HL-60 (cell line): ENCODE measurements at regions not wholly inside any gene's neighbourhood (a gene's known extent, or its start where the extent isn't known, plus 50 kb on each side); places are given as distances from the start of the nearest gene placed in this dataset.
"Not testable (repeated sequence)": the region's sequence is repeated elsewhere in the genome, so short reads cannot be mapped to it uniquely, and the experiment has no call there.

Experiments
- DNase-seq, 2 experiments: peaks; one replicate each; pipeline ENCODE4 v3.0.0-alpha.2; 2010 to 2020; ENCODE audit warnings: low read depth in 1 of 2, low spot score in 1 of 2
- H3K27ac ChIP-seq: fragments of 250-450 bp; sonication (Bioruptor Pico); replicated peaks from 2 replicates; pipeline ENCODE4 v1.5.1; 2020; ENCODE audit warnings: mild to moderate bottlenecking, moderate library complexity
- H3K27me3 ChIP-seq: fragments of 250-450 bp; sonication (Bioruptor Pico); 2 replicates; pipeline ENCODE4 v1.5.1; 2021; ENCODE audit warnings: mild to moderate bottlenecking, moderate library complexity; ENCODE audit not compliant: insufficient read depth, poor library complexity, severe bottlenecking
- H3K4me3 ChIP-seq: replicated peaks from 2 replicates; pipeline ENCODE4 v1.5.1; 2011; ENCODE audit warnings: mild to moderate bottlenecking, control low read depth, low read length; ENCODE audit not compliant: insufficient read depth
- CTCF ChIP-seq: IDR thresholded peaks from one replicate; pipeline ENCODE4 v1.5.1; 2011; ENCODE audit warnings: low read length, control low read depth, inconsistent platforms; ENCODE audit not compliant: insufficient read depth
- GABPA ChIP-seq: IDR thresholded peaks from 2 replicates; pipeline ENCODE4 v1.6.1; 2012; ENCODE audit warnings: low read depth
- POLR2AphosphoS5 ChIP-seq: IDR thresholded peaks from 2 replicates; pipeline ENCODE4 v1.6.1; 2012; ENCODE audit warnings: low read depth
- SPI1 ChIP-seq: IDR thresholded peaks from 2 replicates; pipeline ENCODE4 v1.6.1; 2012; ENCODE audit warnings: low read depth, mild to moderate bottlenecking, borderline replicate concordance
- TF ChIP-seq, protein P1 (sequence below): IDR thresholded peaks from 2 replicates; pipeline ENCODE4 v1.6.1; 2012; ENCODE audit warnings: low read depth; ENCODE audit not compliant: insufficient replicate concordance

DNA sequence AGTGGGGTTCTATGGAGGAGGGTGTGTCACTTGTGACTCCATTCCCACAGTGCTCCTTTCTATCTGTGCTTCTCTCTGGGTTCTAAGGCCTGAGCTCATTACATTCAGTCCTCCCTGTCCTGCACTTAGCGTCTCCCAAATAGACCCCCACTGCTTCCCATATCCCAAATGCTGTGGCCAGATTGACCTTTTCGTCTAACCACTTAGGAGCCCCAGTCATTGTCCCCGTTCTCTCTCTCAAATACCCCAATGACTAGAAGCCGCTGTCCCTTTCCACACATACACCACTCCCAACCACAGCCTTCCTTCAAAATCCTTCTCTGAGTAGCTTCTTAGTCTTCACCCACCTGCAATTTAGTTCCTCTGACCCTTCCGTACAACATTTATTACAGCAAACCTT is 146.5 kb downstream of the TRIM43 start:
- TF ChIP-seq, protein P1, sequence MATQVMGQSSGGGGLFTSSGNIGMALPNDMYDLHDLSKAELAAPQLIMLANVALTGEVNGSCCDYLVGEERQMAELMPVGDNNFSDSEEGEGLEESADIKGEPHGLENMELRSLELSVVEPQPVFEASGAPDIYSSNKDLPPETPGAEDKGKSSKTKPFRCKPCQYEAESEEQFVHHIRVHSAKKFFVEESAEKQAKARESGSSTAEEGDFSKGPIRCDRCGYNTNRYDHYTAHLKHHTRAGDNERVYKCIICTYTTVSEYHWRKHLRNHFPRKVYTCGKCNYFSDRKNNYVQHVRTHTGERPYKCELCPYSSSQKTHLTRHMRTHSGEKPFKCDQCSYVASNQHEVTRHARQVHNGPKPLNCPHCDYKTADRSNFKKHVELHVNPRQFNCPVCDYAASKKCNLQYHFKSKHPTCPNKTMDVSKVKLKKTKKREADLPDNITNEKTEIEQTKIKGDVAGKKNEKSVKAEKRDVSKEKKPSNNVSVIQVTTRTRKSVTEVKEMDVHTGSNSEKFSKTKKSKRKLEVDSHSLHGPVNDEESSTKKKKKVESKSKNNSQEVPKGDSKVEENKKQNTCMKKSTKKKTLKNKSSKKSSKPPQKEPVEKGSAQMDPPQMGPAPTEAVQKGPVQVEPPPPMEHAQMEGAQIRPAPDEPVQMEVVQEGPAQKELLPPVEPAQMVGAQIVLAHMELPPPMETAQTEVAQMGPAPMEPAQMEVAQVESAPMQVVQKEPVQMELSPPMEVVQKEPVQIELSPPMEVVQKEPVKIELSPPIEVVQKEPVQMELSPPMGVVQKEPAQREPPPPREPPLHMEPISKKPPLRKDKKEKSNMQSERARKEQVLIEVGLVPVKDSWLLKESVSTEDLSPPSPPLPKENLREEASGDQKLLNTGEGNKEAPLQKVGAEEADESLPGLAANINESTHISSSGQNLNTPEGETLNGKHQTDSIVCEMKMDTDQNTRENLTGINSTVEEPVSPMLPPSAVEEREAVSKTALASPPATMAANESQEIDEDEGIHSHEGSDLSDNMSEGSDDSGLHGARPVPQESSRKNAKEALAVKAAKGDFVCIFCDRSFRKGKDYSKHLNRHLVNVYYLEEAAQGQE, result no peak
- TF ChIP-seq GABPA (no peak), SPI1 (no peak), POLR2AphosphoS5 (no peak), CTCF (no peak)

DNA sequence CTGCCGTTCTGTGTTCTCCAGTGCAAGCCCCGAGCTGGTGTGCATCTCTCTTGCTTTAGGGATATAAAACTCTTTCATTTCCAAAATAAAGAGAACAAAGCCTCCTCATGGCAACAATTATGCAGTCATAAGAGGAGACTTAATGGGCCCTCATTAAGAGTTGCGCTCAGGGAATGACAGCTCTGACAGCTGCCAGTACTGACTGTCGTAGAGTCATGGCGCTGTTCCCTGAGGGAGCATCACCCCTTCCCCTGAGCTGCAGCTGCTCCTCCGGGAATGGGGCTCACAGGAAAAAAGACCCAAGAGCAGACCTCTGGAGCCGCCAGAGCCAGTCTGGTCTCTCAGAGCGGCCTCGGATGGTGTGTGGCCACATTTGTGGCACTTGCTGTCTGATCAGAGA is 160.3 kb downstream of the TRIM43 start:
- not testable (repeated sequence) for H3K4me3 ChIP-seq, H3K27ac ChIP-seq, DNase-seq, H3K27me3 ChIP-seq

More for the DNA sequence above, 146.5 kb downstream of the TRIM43 start:
- no peak for DNase-seq
- H3K27ac ChIP-seq, result no peak overlapping the region
- no peaks in the 10 kb centered on the region for H3K27me3 ChIP-seq
- no peak overlapping the region for H3K4me3 ChIP-seq

- H3K27me3 ChIP-seq, DNase-seq, H3K27ac ChIP-seq, H3K4me3 ChIP-seq: not testable (repeated sequence)
These were observed 162.0 kb downstream of the TRIM43 start for GRCh38 chr2:95753812-95754211.

DNA sequence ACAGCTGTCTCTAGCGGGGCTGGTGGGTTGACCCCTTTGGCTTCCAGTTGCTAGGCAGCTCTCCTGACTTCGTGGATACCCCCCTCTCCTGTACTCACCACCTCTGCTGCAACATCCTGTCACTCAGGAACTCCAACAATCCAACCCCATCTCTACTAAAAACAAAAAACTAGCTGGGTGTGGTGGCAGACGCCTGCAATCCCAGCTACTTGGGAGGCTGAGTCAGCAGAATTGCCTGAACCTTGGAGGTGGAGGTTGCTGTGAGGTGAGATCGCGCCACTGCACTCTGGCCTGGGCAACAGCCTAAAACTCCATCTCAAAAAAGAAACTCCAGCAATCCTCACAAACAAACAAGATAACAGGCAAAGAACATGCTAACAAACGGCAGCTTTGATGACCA is 162.4 kb downstream of the TRIM43 start:
- H3K4me3 ChIP-seq, H3K27ac ChIP-seq, DNase-seq, H3K27me3 ChIP-seq: not testable (repeated sequence)

- not testable (repeated sequence) for H3K27me3 ChIP-seq, H3K27ac ChIP-seq, H3K4me3 ChIP-seq, DNase-seq
These were observed 163.2 kb downstream of the TRIM43 start for GRCh38 chr2:95754819-95755563.

GRCh38 chr2:95755956-95756669 is 164.3 kb downstream of the TRIM43 start:
- not testable (repeated sequence) for DNase-seq, H3K27me3 ChIP-seq, H3K27ac ChIP-seq, H3K4me3 ChIP-seq

- no peak for DNase-seq
- H3K27ac ChIP-seq, result no peak overlapping the region
- H3K4me3 ChIP-seq, result no peak overlapping the region
- TF ChIP-seq GABPA (no peak), POLR2AphosphoS5 (no peak), SPI1 (no peak), CTCF (no peak)
- TF ChIP-seq, protein P1, result no peak
- no peaks in the 10 kb centered on the region for H3K27me3 ChIP-seq
These were observed 166.2 kb downstream of the TRIM43 start for GRCh38 chr2:95757988-95758387.
